ENCODE measurements at regions not wholly inside any gene's neighbourhood (a gene's known extent, or its start where the extent isn't known, plus 50 kb on each side); places are given as distances from the start of the nearest gene placed in this dataset.
"Not testable (repeated sequence)": the region's sequence is repeated elsewhere in the genome, so short reads cannot be mapped to it uniquely, and the experiment has no call there.

GRCh38 chr6:169856442-169857342, 105.3 kb downstream of the ERMARD start:
- not testable (repeated sequence) for DNase-seq

GRCh38 chr6:169854813-169855212, 103.4 kb downstream of the ERMARD start:
- no peak for DNase-seq

- DNase-seq, result no peak
Observed at GRCh38 chr6:169854083-169854725, 102.8 kb downstream of the ERMARD start.

GRCh38 chr6:169853196-169854082, 102.0 kb downstream of the ERMARD start:
- no peak for DNase-seq

- DNase-seq, result no peak
Observed at GRCh38 chr6:169852504-169853195, 101.2 kb downstream of the ERMARD start.

GRCh38 chr6:169851641-169852503, 100.5 kb downstream of the ERMARD start:
- DNase-seq, result no peak

GRCh38 chr6:169850746-169851145, 99.3 kb downstream of the ERMARD start:
- DNase-seq, result no peak

GRCh38 chr6:169850154-169850553, 98.7 kb downstream of the ERMARD start:
- DNase-seq, result no peak

GRCh38 chr6:169849396-169849795, 98.0 kb downstream of the ERMARD start:
- no peak for DNase-seq

- no peak for DNase-seq
Observed at GRCh38 chr6:169848946-169849345, 97.5 kb downstream of the ERMARD start.

GRCh38 chr6:169847901-169848311, 96.5 kb downstream of the ERMARD start:
- DNase-seq, result no peak

GRCh38 chr6:169847141-169847674, 95.8 kb downstream of the ERMARD start:
- no peak for DNase-seq

- DNase-seq, result no peak
Observed at GRCh38 chr6:169846286-169847056, 95.0 kb downstream of the ERMARD start.

GRCh38 chr6:169845426-169846285, 94.2 kb downstream of the ERMARD start:
- no peak for DNase-seq

GRCh38 chr6:169844946-169845345, 93.5 kb downstream of the ERMARD start:
- no peak for DNase-seq

GRCh38 chr6:169843991-169844390, 92.6 kb downstream of the ERMARD start:
- DNase-seq, result no peak

GRCh38 chr6:169843110-169843509, 91.7 kb downstream of the ERMARD start:
- DNase-seq, result no peak

- DNase-seq, result no peak
Observed at GRCh38 chr6:169841907-169842606, 90.6 kb downstream of the ERMARD start.

GRCh38 chr6:169841251-169841650, 89.8 kb downstream of the ERMARD start:
- no peak for DNase-seq
